SH-SY5Y (cell line): ENCODE measurements at regions not wholly inside any gene's neighbourhood (a gene's known extent, or its start where the extent isn't known, plus 50 kb on each side); places are given as distances from the start of the nearest gene placed in this dataset.

Experiments used
- GATA2 ChIP-seq: IDR thresholded peaks from 2 replicates; pipeline ENCODE4 v1.6.1; 2011; ENCODE audit warnings: mild to moderate bottlenecking, low read depth, low read length
- GATA3 ChIP-seq: IDR thresholded peaks from 2 replicates; pipeline ENCODE4 v1.6.1; 2011; ENCODE audit warnings: low read depth, mild to moderate bottlenecking, low read length, moderate library complexity

DNA sequence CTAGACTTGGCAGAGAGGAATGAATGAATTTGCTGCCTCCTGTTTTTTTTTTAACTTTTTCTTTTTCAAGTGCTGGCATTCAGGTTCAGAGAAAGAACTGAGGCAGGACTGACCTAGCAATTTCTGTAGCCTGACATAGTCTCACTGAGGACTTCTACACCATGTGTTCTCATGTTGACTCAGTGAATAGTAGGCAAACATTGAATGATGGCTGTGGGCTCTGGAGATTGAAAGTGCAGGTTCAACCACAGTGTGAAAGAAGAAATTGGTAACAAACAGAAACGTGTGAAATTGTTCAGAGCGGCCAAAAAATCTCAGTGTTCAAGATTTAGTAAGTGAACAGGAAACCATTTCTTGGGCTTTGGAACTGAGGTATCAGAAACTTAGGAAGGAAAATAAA lies 322.4 kb upstream of the GHITM start:
- no peak for TF ChIP-seq GATA2
- no peak for TF ChIP-seq GATA3
